HG02973 (cell line): ENCODE measurements at regions not wholly inside any gene's neighbourhood (a gene's known extent, or its start where the extent isn't known, plus 50 kb on each side); places are given as distances from the start of the nearest gene placed in this dataset.
A peak's percentile ranks its signal among the peaks of the same experiment; 100 is the strongest.

ENCODE experiments used
- ATAC-seq: cut with Tn5 transposase; IDR thresholded peaks from one replicate; pipeline ENCODE4 v1.9.1; 2021; ENCODE audit warnings: moderate library complexity; ENCODE audit not compliant: unreplicated experiment

- ATAC-seq, result no peak
Measured at GRCh38 chr2:211061612-211062296, 505.4 kb downstream of the CPS1 start.

GRCh38 chr2:211062297-211062612 lies 505.9 kb downstream of the CPS1 start:
- no peak for ATAC-seq

GRCh38 chr2:211067029-211067428 lies 510.6 kb downstream of the CPS1 start:
- no peak for ATAC-seq

- no peak for ATAC-seq
Measured at GRCh38 chr2:211068108-211068780, 511.8 kb downstream of the CPS1 start.

GRCh38 chr2:211070547-211070946 lies 514.1 kb downstream of the CPS1 start:
- no peak for ATAC-seq

- ATAC-seq, result no peak
Measured at GRCh38 chr2:211077216-211077767, 520.9 kb downstream of the CPS1 start.

GRCh38 chr2:211084352-211084751 lies 528.0 kb downstream of the CPS1 start:
- ATAC-seq, result no peak

GRCh38 chr2:211085056-211085680 lies 528.8 kb downstream of the CPS1 start:
- ATAC-seq, result peak; percentile 66

- no peak for ATAC-seq
Measured at GRCh38 chr2:211086049-211086448, 529.6 kb downstream of the CPS1 start.

GRCh38 chr2:211089127-211089526 lies 532.7 kb downstream of the CPS1 start:
- no peak for ATAC-seq

GRCh38 chr2:211093743-211094303 lies 537.4 kb downstream of the CPS1 start:
- ATAC-seq, result peak; percentile 55

- no peak for ATAC-seq
Measured at GRCh38 chr2:211103989-211104388, 547.6 kb downstream of the CPS1 start.

- ATAC-seq, result no peak
Measured at GRCh38 chr2:211113334-211114175, 557.2 kb downstream of the CPS1 start.

- ATAC-seq, result no peak
Measured at GRCh38 chr2:211114826-211115455, 558.5 kb downstream of the CPS1 start.

GRCh38 chr2:211117026-211117425 lies 560.6 kb downstream of the CPS1 start:
- ATAC-seq, result no peak

- no peak for ATAC-seq
Measured at GRCh38 chr2:211126256-211126655, 569.9 kb downstream of the CPS1 start.

- no peak for ATAC-seq
Measured at GRCh38 chr2:211127501-211127900, 571.1 kb downstream of the CPS1 start.

- no peak for ATAC-seq
Measured at GRCh38 chr2:211128287-211128686, 571.9 kb downstream of the CPS1 start.

- ATAC-seq, result no peak
Measured at GRCh38 chr2:211129798-211130197, 573.4 kb downstream of the CPS1 start.

- ATAC-seq, result no peak
Measured at GRCh38 chr2:211132046-211132445, 575.6 kb downstream of the CPS1 start.
